ENCODE measurements at regions not wholly inside any gene's neighbourhood (a gene's known extent, or its start where the extent isn't known, plus 50 kb on each side); places are given as distances from the start of the nearest gene placed in this dataset.
"Not testable (repeated sequence)": the region's sequence is repeated elsewhere in the genome, so short reads cannot be mapped to it uniquely, and the experiment has no call there.

GRCh38 chr4:134531013-134531412 is 329.4 kb upstream of the PABPC4L start:
- Mint-ChIP-seq H3K36me3 (ENCODE audit: low read depth) (no peaks in the 10 kb centered on the region), H3K27ac (peak overlapping the region; percentile 68 to 91 (median 76)), H3K4me3 (no peak overlapping the region), H3K9me3 (no peaks in the 10 kb centered on the region), H3K4me1 (peaks cover 10% of the 10 kb centered on the region), H3K27me3 (ENCODE audit: low read depth) (no peaks in the 10 kb centered on the region)
- TF ChIP-seq CTCF (IDR thresholded peaks at IDR 0.05; ENCODE audit: unreplicated experiment in 3 of 3): no peak

GRCh38 chr4:134529629-134530028 is 328.0 kb upstream of the PABPC4L start:
- H3K27me3 Mint-ChIP-seq (ENCODE audit: low read depth): no peaks in the 10 kb centered on the region
- TF ChIP-seq CTCF (IDR thresholded peaks at IDR 0.05; ENCODE audit: unreplicated experiment in 3 of 3): no peak
- H3K9me3 Mint-ChIP-seq: no peaks in the 10 kb centered on the region
- H3K27ac Mint-ChIP-seq: no peak overlapping the region
- H3K4me1 Mint-ChIP-seq: peaks cover 10% of the 10 kb centered on the region
- no peaks in the 10 kb centered on the region for H3K36me3 Mint-ChIP-seq (ENCODE audit: low read depth)
- no peak overlapping the region for H3K4me3 Mint-ChIP-seq

- no peak for TF ChIP-seq CTCF (IDR thresholded peaks at IDR 0.05; ENCODE audit: unreplicated experiment in 3 of 3)
- Mint-ChIP-seq H3K27me3 (ENCODE audit: low read depth) (no peaks in the 10 kb centered on the region), H3K4me3 (no peak overlapping the region), H3K27ac (no peak overlapping the region), H3K4me1 (no peaks in the 10 kb centered on the region), H3K9me3 (no peaks in the 10 kb centered on the region), H3K36me3 (ENCODE audit: low read depth) (no peaks in the 10 kb centered on the region)
Measured at GRCh38 chr4:134518574-134519217, 317.1 kb upstream of the PABPC4L start.

- TF ChIP-seq CTCF (IDR thresholded peaks at IDR 0.05; ENCODE audit: unreplicated experiment in 3 of 3): no peak
- H3K9me3 Mint-ChIP-seq: no peaks in the 10 kb centered on the region
- H3K27ac Mint-ChIP-seq: no peak overlapping the region
- no peak overlapping the region for H3K4me3 Mint-ChIP-seq
- no peaks in the 10 kb centered on the region for H3K27me3 Mint-ChIP-seq (ENCODE audit: low read depth)
- no peaks in the 10 kb centered on the region for H3K36me3 Mint-ChIP-seq (ENCODE audit: low read depth)
- H3K4me1 Mint-ChIP-seq: no peaks in the 10 kb centered on the region
Measured at GRCh38 chr4:134510544-134510943, 309.0 kb upstream of the PABPC4L start.

GRCh38 chr4:134505511-134505910 is 303.9 kb upstream of the PABPC4L start:
- no peaks in the 10 kb centered on the region for H3K27me3 Mint-ChIP-seq (ENCODE audit: low read depth)
- TF ChIP-seq CTCF (IDR thresholded peaks at IDR 0.05; ENCODE audit: unreplicated experiment in 3 of 3): no peak
- no peak overlapping the region for H3K4me3 Mint-ChIP-seq
- no peaks in the 10 kb centered on the region for H3K36me3 Mint-ChIP-seq (ENCODE audit: low read depth)
- no peaks in the 10 kb centered on the region for H3K4me1 Mint-ChIP-seq
- peaks cover 4% of the 10 kb centered on the region for H3K9me3 Mint-ChIP-seq
- no peak overlapping the region for H3K27ac Mint-ChIP-seq

- TF ChIP-seq CTCF (IDR thresholded peaks at IDR 0.05; ENCODE audit: unreplicated experiment in 3 of 3): no peak
- H3K9me3 Mint-ChIP-seq: peaks cover 4% of the 10 kb centered on the region
- no peaks in the 10 kb centered on the region for H3K27me3 Mint-ChIP-seq (ENCODE audit: low read depth)
- no peaks in the 10 kb centered on the region for H3K36me3 Mint-ChIP-seq (ENCODE audit: low read depth)
- H3K4me3 Mint-ChIP-seq: no peak overlapping the region
- no peaks in the 10 kb centered on the region for H3K4me1 Mint-ChIP-seq
- no peak overlapping the region for H3K27ac Mint-ChIP-seq
Measured at GRCh38 chr4:134501973-134502643, 300.5 kb upstream of the PABPC4L start.

- not testable (repeated sequence) for H3K4me3 Mint-ChIP-seq; H3K4me1 Mint-ChIP-seq; H3K27ac Mint-ChIP-seq; H3K36me3 Mint-ChIP-seq (ENCODE audit: low read depth); H3K9me3 Mint-ChIP-seq; H3K27me3 Mint-ChIP-seq (ENCODE audit: low read depth)
Measured at GRCh38 chr4:134501488-134501887, 299.9 kb upstream of the PABPC4L start.

Data from nephron (organoid).